ENCODE measurements at regions not wholly inside any gene's neighbourhood (a gene's known extent, or its start where the extent isn't known, plus 50 kb on each side); places are given as distances from the start of the nearest gene placed in this dataset.

DNA sequence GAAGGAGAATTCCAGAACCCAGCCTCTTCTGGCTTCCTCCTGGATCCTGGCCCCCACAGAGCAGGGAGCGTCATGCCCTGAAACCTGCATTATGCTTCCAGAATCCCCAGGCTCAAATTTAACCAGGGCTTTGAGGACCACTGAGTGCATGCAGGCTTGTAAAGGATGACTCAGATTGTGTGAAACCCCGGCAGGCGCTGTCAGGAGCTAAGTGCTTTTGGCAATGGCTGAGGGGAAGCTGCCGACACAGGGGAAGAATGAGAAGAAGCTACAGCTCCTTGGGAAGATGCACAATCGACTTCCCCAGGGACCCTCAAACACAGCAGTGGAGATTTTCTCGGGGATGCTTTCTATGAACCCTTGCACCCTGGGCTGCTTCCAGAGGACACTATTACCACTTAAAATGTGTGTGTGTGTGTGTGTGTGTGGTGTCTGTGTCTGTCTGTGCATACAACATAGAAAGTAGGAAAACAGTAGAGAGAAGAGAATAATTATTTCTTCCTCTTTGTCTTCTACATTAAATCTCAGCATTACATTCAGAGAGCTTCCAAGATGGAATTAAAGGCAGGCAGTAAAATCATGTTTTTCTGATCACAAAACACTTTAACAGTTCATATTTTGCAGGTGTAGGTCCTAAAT lies 183.5 kb upstream of the INHBA start:
- H3K18ac ChIP-seq (ENCODE audit: low read depth in 1 of 2, low read length in 2 of 2): peak overlapping the region; percentile 42 to 52
- H3K4me1 ChIP-seq (ENCODE audit: control insufficient read depth, insufficient read depth, low read depth, low read length): peaks cover 25% of the 10 kb centered on the region
- no peak overlapping the region for H3K23ac ChIP-seq (ENCODE audit: low read length in 2 of 2)
- no peak overlapping the region for H3K4me2 ChIP-seq (ENCODE audit: low read length, poor library complexity, severe bottlenecking)
- H4K91ac ChIP-seq (ENCODE audit: low read length): peak overlapping the region; percentile 25
- no peak overlapping the region for H2BK120ac ChIP-seq (ENCODE audit: low read depth, low read length)
- H3K9ac ChIP-seq (ENCODE audit: low read length): peak overlapping the region; percentile 76
- H2BK5ac ChIP-seq (ENCODE audit: low read depth, low read length, poor library complexity, severe bottlenecking): peak overlapping the region; percentile 93
- peak overlapping the region; percentile 28 for H2BK15ac ChIP-seq (ENCODE audit: low read depth, poor library complexity, severe bottlenecking)
- H3K4ac ChIP-seq (ENCODE audit: low read depth in 1 of 2, low read length in 2 of 2): peak overlapping the region in 1 of 2 experiments; percentile 44
- no peak overlapping the region for H3K14ac ChIP-seq (ENCODE audit: low read length in 2 of 2)
- peak overlapping the region in 1 of 2 experiments; percentile 55 for H2BK12ac ChIP-seq (ENCODE audit: low read length in 2 of 2)
- H2AFZ ChIP-seq (ENCODE audit: low read depth, low read length): no peak overlapping the region
- H3K27me3 ChIP-seq (ENCODE audit: control insufficient read depth in 1 of 2, insufficient read depth in 1 of 2, low read length in 2 of 2): no peaks in the 10 kb centered on the region
- H4K8ac ChIP-seq (ENCODE audit: low read length): peak overlapping the region; percentile 21
- H3K79me1 ChIP-seq (replicated peaks; ENCODE audit: low read length, poor library complexity, severe bottlenecking): no peaks in the 10 kb centered on the region
- H3K36me3 ChIP-seq (ENCODE audit: control insufficient read depth in 1 of 2, insufficient read depth in 2 of 2, low read depth in 1 of 2, low read length in 2 of 2): no peaks in the 10 kb centered on the region
- 10% methylated on average over 6 of the region's 6 CpGs for whole genome bisulfite sequencing
- no peaks in the 10 kb centered on the region for H3K9me3 ChIP-seq (ENCODE audit: control insufficient read depth, low read length)
- peak overlapping the region; percentile 98 for H3K27ac ChIP-seq (ENCODE audit: low read length, poor library complexity, severe bottlenecking)
- peak overlapping the region in 1 of 2 experiments; percentile 61 for H3K4me3 ChIP-seq (ENCODE audit: insufficient read depth in 1 of 2, low read depth in 1 of 2, low read length in 2 of 2)
- peak; percentile 94 for DNase-seq
- peak overlapping the region; percentile 67 for H2AK5ac ChIP-seq (ENCODE audit: low read length, severe bottlenecking)

DNA sequence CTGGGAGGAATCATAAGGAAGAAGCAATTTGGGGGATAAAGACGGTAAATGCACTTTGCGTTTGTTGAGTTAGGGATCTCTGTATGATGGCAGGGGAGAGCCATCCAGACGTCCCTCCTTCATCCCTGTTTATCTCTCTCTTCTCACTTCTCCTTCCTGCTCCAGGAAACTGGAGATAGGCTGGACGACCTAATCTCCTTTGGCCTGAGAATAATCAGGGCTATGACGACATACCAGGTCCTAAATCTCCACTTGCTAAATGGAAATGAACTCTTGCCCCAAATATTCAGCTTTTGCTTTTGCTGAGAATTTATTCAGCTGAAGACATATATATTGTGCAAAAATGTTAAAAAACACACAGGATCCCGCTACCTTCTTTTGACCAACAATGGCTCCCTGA lies 182.9 kb upstream of the INHBA start:
- H3K4me3 ChIP-seq (ENCODE audit: insufficient read depth in 1 of 2, low read depth in 1 of 2, low read length in 2 of 2): peak overlapping the region in 1 of 2 experiments; percentile 61
- H2AFZ ChIP-seq (ENCODE audit: low read depth, low read length): no peak overlapping the region
- H2BK12ac ChIP-seq (ENCODE audit: low read length in 2 of 2): peak overlapping the region in 1 of 2 experiments; percentile 6
- no peaks in the 10 kb centered on the region for H3K79me1 ChIP-seq (replicated peaks; ENCODE audit: low read length, poor library complexity, severe bottlenecking)
- H3K18ac ChIP-seq (ENCODE audit: low read depth in 1 of 2, low read length in 2 of 2): peak overlapping the region; percentile 46 to 52
- H3K14ac ChIP-seq (ENCODE audit: low read length in 2 of 2): no peak overlapping the region
- H2BK120ac ChIP-seq (ENCODE audit: low read depth, low read length): peak overlapping the region; percentile 1
- H3K23ac ChIP-seq (ENCODE audit: low read length in 2 of 2): no peak overlapping the region
- DNase-seq: peak; percentile 35
- H2BK15ac ChIP-seq (ENCODE audit: low read depth, poor library complexity, severe bottlenecking): peak overlapping the region; percentile 84
- H3K27me3 ChIP-seq (ENCODE audit: control insufficient read depth in 1 of 2, insufficient read depth in 1 of 2, low read length in 2 of 2): no peaks in the 10 kb centered on the region
- H3K4me1 ChIP-seq (ENCODE audit: control insufficient read depth, insufficient read depth, low read depth, low read length): peaks cover 21% of the 10 kb centered on the region
- H3K9ac ChIP-seq (ENCODE audit: low read length): no peak overlapping the region
- H3K36me3 ChIP-seq (ENCODE audit: control insufficient read depth in 1 of 2, insufficient read depth in 2 of 2, low read depth in 1 of 2, low read length in 2 of 2): no peaks in the 10 kb centered on the region
- H4K91ac ChIP-seq (ENCODE audit: low read length): peak overlapping the region; percentile 83
- no peak overlapping the region for H3K4me2 ChIP-seq (ENCODE audit: low read length, poor library complexity, severe bottlenecking)
- H2BK5ac ChIP-seq (ENCODE audit: low read depth, low read length, poor library complexity, severe bottlenecking): peak overlapping the region; percentile 59
- 28% methylated on average over 4 of the region's 6 CpGs for WGBS
- peak overlapping the region; percentile 98 for H3K27ac ChIP-seq (ENCODE audit: low read length, poor library complexity, severe bottlenecking)
- peak overlapping the region in 1 of 2 experiments; percentile 57 for H3K4ac ChIP-seq (ENCODE audit: low read depth in 1 of 2, low read length in 2 of 2)
- peak overlapping the region; percentile 78 for H4K8ac ChIP-seq (ENCODE audit: low read length)
- peak overlapping the region; percentile 96 for H2AK5ac ChIP-seq (ENCODE audit: low read length, severe bottlenecking)
- no peaks in the 10 kb centered on the region for H3K9me3 ChIP-seq (ENCODE audit: control insufficient read depth, low read length)

DNA sequence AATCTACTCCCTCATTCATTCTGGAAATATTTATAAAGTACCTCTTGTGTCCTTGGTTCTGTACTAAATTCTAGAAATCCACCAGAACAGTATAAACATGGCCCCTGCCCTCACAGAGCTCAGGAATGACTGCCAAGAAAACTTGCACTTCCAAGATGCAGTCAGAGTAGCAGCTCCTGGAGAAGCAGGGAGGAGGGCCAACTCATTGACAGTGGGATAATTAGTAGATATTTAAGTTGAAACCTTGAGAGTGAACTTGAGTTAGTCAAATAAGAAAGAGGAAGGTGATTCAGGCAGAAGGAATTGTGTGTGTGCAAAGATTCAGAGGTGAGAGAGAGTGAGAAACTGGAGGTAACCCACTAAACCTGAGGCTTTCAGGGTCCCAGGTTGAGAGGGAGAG lies 182.2 kb upstream of the INHBA start:
- peak; percentile 38 for DNase-seq
- peak overlapping the region; percentile 44 to 50 for H3K18ac ChIP-seq (ENCODE audit: low read depth in 1 of 2, low read length in 2 of 2)
- peak overlapping the region; percentile 28 for H2AK5ac ChIP-seq (ENCODE audit: low read length, severe bottlenecking)
- no peak overlapping the region for H3K4me2 ChIP-seq (ENCODE audit: low read length, poor library complexity, severe bottlenecking)
- H3K23ac ChIP-seq (ENCODE audit: low read length in 2 of 2): no peak overlapping the region
- H2BK5ac ChIP-seq (ENCODE audit: low read depth, low read length, poor library complexity, severe bottlenecking): peak overlapping the region; percentile 21
- H2BK12ac ChIP-seq (ENCODE audit: low read length in 2 of 2): peak overlapping the region; percentile 4 to 6
- no peak overlapping the region for H2BK15ac ChIP-seq (ENCODE audit: low read depth, poor library complexity, severe bottlenecking)
- H3K9ac ChIP-seq (ENCODE audit: low read length): no peak overlapping the region
- no peak overlapping the region for H3K14ac ChIP-seq (ENCODE audit: low read length in 2 of 2)
- H4K91ac ChIP-seq (ENCODE audit: low read length): peak overlapping the region; percentile 83
- no peaks in the 10 kb centered on the region for H3K27me3 ChIP-seq (ENCODE audit: control insufficient read depth in 1 of 2, insufficient read depth in 1 of 2, low read length in 2 of 2)
- no peaks in the 10 kb centered on the region for H3K9me3 ChIP-seq (ENCODE audit: control insufficient read depth, low read length)
- no peaks in the 10 kb centered on the region for H3K79me1 ChIP-seq (replicated peaks; ENCODE audit: low read length, poor library complexity, severe bottlenecking)
- no peak overlapping the region for H3K4me3 ChIP-seq (ENCODE audit: insufficient read depth in 1 of 2, low read depth in 1 of 2, low read length in 2 of 2)
- H3K4me1 ChIP-seq (ENCODE audit: control insufficient read depth, insufficient read depth, low read depth, low read length): peaks cover 28% of the 10 kb centered on the region
- H2AFZ ChIP-seq (ENCODE audit: low read depth, low read length): no peak overlapping the region
- peak overlapping the region in 1 of 2 experiments; percentile 22 for H3K4ac ChIP-seq (ENCODE audit: low read depth in 1 of 2, low read length in 2 of 2)
- peak overlapping the region; percentile 98 for H3K27ac ChIP-seq (ENCODE audit: low read length, poor library complexity, severe bottlenecking)
- no peaks in the 10 kb centered on the region for H3K36me3 ChIP-seq (ENCODE audit: control insufficient read depth in 1 of 2, insufficient read depth in 2 of 2, low read depth in 1 of 2, low read length in 2 of 2)
- peak overlapping the region; percentile 27 for H2BK120ac ChIP-seq (ENCODE audit: low read depth, low read length)
- no peak overlapping the region for H4K8ac ChIP-seq (ENCODE audit: low read length)

DNA sequence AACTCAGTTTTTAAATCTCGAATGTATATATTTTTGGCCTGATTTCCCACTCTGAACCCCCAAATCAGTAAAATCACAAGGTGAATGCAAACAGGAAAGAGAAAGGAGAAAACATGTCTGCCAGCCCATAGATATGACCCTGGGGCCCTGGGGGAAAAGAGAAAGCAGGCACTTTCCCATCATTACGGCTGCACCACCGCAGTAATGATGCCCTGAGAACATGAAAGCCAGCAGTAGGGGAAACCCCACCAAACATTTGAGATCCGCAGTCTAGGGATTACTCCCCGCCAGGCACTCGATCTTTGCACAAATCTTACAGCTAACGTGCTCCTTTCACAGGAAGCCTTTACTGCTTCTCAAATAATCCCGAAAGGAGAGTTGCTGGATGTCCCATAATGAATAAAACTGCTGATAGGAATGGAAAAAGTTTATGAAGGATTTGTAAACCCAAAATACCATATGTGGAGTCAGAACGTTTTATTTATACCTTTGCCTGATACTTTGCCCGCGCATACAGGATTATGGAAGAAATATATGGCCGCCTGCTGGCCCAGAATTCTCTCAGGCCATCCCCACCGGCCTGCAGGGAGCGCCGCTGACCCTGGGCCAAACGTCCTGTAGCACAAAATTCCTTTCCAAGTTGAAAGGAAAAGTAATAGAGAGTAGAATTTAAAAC lies 180.0 kb upstream of the INHBA start:
- Histone ChIP-seq H2AFZ (ENCODE audit: low read depth, low read length) (no peak overlapping the region), H3K36me3 (ENCODE audit: control insufficient read depth in 1 of 2, insufficient read depth in 2 of 2, low read depth in 1 of 2, low read length in 2 of 2) (no peaks in the 10 kb centered on the region), H2AK5ac (ENCODE audit: low read length, severe bottlenecking) (peak overlapping the region; percentile 88), H3K18ac (ENCODE audit: low read depth in 1 of 2, low read length in 2 of 2) (no peak overlapping the region), H2BK12ac (ENCODE audit: low read length in 2 of 2) (peak overlapping the region in 1 of 2 experiments; percentile 26), H3K23ac (ENCODE audit: low read length in 2 of 2) (no peak overlapping the region), H4K91ac (ENCODE audit: low read length) (no peak overlapping the region), H3K4me2 (ENCODE audit: low read length, poor library complexity, severe bottlenecking) (no peak overlapping the region), H3K4me3 (ENCODE audit: insufficient read depth in 1 of 2, low read depth in 1 of 2, low read length in 2 of 2) (no peak overlapping the region), H3K4ac (ENCODE audit: low read depth in 1 of 2, low read length in 2 of 2) (no peak overlapping the region), H3K27ac (ENCODE audit: low read length, poor library complexity, severe bottlenecking) (no peak overlapping the region), H3K9ac (ENCODE audit: low read length) (no peak overlapping the region), H3K4me1 (ENCODE audit: control insufficient read depth, insufficient read depth, low read depth, low read length) (peaks cover 24% of the 10 kb centered on the region), H3K9me3 (ENCODE audit: control insufficient read depth, low read length) (no peaks in the 10 kb centered on the region), H2BK15ac (ENCODE audit: low read depth, poor library complexity, severe bottlenecking) (no peak overlapping the region), H4K8ac (ENCODE audit: low read length) (no peak overlapping the region), H3K14ac (ENCODE audit: low read length in 2 of 2) (no peak overlapping the region), H3K79me1 (replicated peaks; ENCODE audit: low read length, poor library complexity, severe bottlenecking) (no peaks in the 10 kb centered on the region), H3K27me3 (ENCODE audit: control insufficient read depth in 1 of 2, insufficient read depth in 1 of 2, low read length in 2 of 2) (no peaks in the 10 kb centered on the region), H2BK5ac (ENCODE audit: low read depth, low read length, poor library complexity, severe bottlenecking) (no peak overlapping the region), H2BK120ac (ENCODE audit: low read depth, low read length) (no peak overlapping the region)
- DNase-seq: no peak
- 97% methylated on average over 12 of the region's 16 CpGs for WGBS
